WI38 (cell line): ENCODE measurements at regions not wholly inside any gene's neighbourhood (a gene's known extent, or its start where the extent isn't known, plus 50 kb on each side); places are given as distances from the start of the nearest gene placed in this dataset.

Experiments used
- H3K4me3 ChIP-seq: 2 replicates; pipeline ENCODE4 v1.5.1; 2011; ENCODE audit warnings: low read depth, mild to moderate bottlenecking, control low read depth, low read length
- CTCF ChIP-seq: IDR thresholded peaks from 2 replicates; pipeline ENCODE4 v1.5.1; 2012; ENCODE audit warnings: low read depth, mild to moderate bottlenecking, control low read depth, low read length

DNA sequence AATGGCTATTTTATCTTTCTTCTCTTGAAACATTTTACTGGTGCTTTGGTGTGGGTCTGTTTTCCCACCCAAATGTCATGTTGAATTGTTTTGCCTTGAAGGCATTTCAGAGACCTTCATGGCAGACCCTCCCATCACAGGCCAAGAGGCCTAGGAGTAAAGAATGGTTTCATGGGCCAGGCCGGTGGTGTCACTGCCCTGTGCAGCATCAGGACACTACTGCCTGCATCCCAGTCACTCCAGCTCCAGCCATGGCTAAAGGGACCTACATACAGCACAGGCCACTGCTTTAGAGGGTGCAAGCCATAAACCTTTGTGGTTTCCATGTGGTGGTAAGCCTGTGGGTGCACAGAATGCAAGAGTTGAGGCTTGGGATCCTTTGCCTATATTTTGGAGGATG, 326.9 kb downstream of the SLITRK5 start:
- TF ChIP-seq CTCF = no peak
- H3K4me3 ChIP-seq = no peak overlapping the region

- no peak for TF ChIP-seq CTCF
- H3K4me3 ChIP-seq = no peak overlapping the region
These were observed 328.1 kb downstream of the SLITRK5 start for GRCh38 chr13:87999240-87999700.

- no peak for TF ChIP-seq CTCF
- H3K4me3 ChIP-seq = no peak overlapping the region
These were observed 328.6 kb downstream of the SLITRK5 start for GRCh38 chr13:87999788-88000187.

DNA sequence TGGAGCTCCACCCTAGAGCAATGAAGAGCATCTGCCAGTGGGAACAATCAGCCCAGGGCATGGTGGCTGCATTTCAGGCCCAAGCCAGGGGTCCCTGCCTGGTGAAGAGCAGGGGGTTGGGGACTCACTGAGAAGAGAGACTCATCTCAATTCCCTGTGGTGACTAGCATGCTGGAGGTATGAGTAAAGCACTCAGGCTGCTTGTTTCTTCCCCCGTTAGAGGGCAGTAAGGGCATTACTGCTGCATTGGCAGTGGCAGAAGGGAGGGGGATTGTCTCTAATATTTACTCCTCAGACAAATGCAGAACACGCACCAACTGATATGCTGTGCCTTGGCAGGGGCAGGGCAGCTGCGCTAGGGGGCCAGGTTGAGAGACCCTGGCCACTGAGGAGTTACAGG, 329.1 kb downstream of the SLITRK5 start:
- no peak for TF ChIP-seq CTCF
- H3K4me3 ChIP-seq = no peak overlapping the region

- no peak for TF ChIP-seq CTCF
- H3K4me3 ChIP-seq = no peak overlapping the region
These were observed 329.6 kb downstream of the SLITRK5 start for GRCh38 chr13:88000787-88001186.

DNA sequence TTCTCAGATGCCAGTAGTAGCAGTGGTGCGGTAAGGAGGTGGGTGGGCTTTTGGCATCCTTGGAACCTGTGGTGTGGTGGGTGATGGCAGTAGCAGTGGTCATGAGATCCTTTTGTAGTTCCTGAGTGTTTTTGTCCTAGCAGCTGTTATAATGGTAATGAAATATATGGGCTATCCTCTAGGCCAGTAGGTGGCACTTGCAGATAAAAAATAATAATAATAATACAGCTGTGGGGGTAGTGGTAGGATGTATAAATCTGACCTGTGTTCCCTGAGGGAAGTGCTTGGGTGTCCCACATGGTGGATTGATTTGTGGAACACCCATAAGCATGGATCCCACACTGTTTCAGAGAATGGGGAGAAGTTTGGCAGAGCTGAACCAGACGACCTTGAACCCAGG, 334.0 kb downstream of the SLITRK5 start:
- TF ChIP-seq CTCF = no peak

DNA sequence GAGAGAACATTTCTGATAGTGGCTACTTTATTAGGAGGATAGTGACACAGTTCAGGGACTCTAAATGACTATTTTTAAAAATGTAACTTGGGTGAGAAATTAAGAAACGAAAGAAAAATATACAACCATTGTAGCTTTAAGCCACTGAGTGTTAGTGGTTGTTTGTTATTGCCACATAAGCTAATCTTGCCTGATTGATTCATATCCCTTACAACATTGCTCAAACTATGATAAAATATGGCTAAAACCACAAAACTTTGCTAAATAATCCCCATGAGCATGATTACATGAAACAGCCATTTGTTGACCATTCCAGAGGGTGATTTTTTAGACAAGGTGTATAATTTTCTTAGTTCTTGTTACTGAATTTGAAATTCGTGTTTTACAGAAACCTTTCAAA, 343.4 kb downstream of the SLITRK5 start:
- no peak for TF ChIP-seq CTCF
- H3K4me3 ChIP-seq = no peak overlapping the region

More for the DNA sequence above, 334.0 kb downstream of the SLITRK5 start:
- no peak overlapping the region for H3K4me3 ChIP-seq
